GM13977 (cell line): ENCODE measurements at regions not wholly inside any gene's neighbourhood (a gene's known extent, or its start where the extent isn't known, plus 50 kb on each side); places are given as distances from the start of the nearest gene placed in this dataset.
"Not testable (repeated sequence)": the region's sequence is repeated elsewhere in the genome, so short reads cannot be mapped to it uniquely, and the experiment has no call there.

ENCODE experiments used
- DNase-seq: peaks from one replicate; pipeline ENCODE4 v3.0.0; 2012; ENCODE audit warnings: low spot score
- CTCF ChIP-seq: IDR thresholded peaks from 2 replicates; pipeline ENCODE4 v1.5.1; 2012; ENCODE audit warnings: mild to moderate bottlenecking, control low read depth; ENCODE audit not compliant: insufficient read depth; ENCODE audit errors: extremely low read depth, missing control alignments
- in situ Hi-C: fragments of 300-500 bp; cut with MboI; formaldehyde crosslinking; loops from one replicate; pipeline ENCODE4 v1.12.0; 2022; ENCODE audit warnings: low sequenced_read_pairs, low pct_unique_long_range_greater_than_20kb, mixed read lengths, inconsistent platforms; ENCODE audit not compliant: unreplicated experiment

DNA sequence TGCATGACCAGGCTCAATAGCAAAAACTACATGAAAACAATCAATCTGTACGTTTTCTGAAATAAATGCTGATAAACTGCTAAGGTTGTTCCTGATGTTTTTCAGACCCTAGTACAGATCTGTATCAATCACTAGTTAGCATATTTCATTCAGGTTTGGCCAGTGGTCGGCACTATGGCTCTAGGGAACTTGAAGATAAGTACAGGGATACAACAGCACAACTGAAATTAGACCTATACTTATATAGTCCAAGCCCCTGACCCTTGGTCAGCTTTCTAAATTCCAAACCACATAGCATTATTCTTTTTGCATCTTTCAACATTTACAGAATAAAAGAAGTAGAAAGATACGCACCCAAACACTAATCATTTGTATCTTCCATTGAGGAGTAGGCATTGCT is 142.7 kb downstream of the PLPPR4 start:
- in situ Hi-C loops: no loop called here
- DNase-seq: no peak
- TF ChIP-seq CTCF: no peak

GRCh38 chr1:99424087-99424486 is 159.8 kb downstream of the PLPPR4 start:
- in situ Hi-C loops: no loop called here
- DNase-seq: no peak
- no peak for TF ChIP-seq CTCF

GRCh38 chr1:99429754-99430153 is 165.5 kb downstream of the PLPPR4 start:
- no peak for TF ChIP-seq CTCF
- in situ Hi-C loops: no loop called here
- DNase-seq: no peak

DNA sequence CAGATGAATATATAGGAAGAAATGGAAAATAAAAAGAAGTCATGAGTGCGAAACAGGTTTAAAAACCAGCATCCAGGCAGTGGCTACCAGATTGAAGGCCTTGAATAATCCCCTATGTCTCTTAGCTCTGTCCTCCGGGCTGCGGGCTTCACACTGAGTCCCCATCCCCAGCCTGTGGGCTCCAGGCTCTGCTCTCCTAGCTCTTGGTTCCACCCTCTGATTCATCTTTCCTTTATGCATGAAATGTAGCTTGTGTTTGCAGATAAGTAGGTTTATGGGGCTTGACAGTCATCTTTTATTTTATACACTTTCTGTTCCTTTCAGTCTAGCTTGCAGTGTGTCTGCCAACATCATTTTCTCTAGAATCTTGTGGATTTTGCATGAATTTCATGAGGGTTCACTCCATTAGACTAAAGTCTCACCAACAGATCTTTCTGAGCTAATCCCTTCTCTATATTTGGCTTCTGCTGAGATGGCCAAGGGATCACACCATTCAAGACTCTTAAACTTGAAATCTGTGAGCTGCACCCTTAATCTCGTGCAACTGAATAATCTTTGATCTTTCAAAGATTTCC is 174.5 kb downstream of the PLPPR4 start:
- in situ Hi-C loops: no loop called here
- no peak for DNase-seq
- no peak for TF ChIP-seq CTCF

GRCh38 chr1:99439433-99440075 is 175.3 kb downstream of the PLPPR4 start:
- TF ChIP-seq CTCF: no peak
- no peak for DNase-seq
- in situ Hi-C loops: no loop called here

DNA sequence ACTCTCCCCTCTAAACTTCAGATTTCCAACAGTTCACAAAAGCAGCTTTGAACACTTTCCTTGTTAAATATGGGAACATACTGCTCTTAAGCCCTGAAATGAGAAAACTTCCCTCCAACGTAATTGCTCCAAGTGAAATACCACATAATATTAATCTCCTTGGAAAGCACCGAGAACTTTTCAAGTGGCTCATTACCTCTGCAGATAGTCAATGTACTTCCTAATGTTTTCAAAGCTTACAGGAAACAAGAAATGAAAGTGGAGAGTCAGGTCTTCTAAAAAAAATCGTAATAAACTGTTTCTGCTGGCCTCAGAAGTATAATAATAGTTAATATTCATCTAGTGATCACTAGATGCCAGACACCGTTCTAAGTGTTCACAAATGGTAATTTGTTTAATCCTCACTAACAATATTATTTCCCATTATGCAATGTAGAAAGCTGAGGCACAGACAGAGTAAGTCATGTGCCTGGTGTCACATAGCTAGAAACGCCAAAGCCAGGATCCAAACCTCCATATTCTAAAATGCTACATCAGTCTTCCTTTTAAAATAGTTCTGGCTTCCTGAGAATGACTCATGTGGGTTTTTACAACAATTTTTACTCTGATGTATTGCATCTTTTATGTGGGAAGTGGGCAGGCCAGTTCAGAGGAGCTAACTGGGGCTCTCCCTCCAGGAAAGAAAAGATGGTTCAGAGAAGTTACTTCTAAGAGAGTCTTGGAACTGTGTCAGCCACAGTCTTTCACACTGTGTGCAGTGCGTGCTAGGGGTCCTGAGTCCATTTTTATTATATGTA is 177.2 kb downstream of the PLPPR4 start:
- no peak for TF ChIP-seq CTCF
- in situ Hi-C loops: no loop called here

DNA sequence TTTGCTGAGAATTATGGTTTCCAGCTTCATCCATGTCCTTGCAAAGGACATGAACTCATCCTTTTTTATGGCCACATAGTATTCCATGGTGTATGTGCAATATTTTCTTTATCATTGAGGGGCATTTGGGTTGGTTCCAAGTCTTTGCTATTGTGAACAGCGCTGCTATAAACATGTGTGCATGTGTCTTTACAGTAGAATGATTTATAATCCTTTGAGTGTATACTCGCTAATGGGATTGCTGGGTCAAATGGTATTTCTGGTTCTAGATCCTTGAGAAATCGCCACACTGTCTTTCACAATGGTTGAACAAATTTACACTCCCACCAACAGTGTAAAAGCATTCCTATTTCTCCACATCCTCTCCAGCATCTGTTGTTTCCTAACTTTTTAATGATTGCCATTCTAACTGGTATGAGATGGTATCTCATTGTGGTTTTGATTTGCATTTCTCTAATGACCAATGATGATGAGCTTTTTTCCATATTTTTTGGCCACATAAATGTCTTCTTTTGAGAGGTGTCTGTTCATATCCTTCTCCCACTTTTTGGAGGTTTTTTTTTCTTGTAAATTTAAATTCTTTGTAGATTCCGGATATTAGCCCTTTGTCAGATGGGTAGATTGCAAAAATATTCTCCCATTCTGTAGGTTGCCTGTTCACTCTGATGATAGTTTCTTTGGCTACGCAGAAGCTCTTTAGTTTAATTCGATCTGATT is 180.1 kb downstream of the PLPPR4 start:
- in situ Hi-C loops: not testable (repeated sequence)

More for the DNA sequence above, 177.2 kb downstream of the PLPPR4 start:
- no peak for DNase-seq

More for the DNA sequence above, 180.1 kb downstream of the PLPPR4 start:
- not testable (repeated sequence) for DNase-seq
